ENCODE measurements at regions not wholly inside any gene's neighbourhood (a gene's known extent, or its start where the extent isn't known, plus 50 kb on each side); places are given as distances from the start of the nearest gene placed in this dataset.

GRCh38 chr1:172952516-172952915 is 98.2 kb downstream of the TNFSF18 start:
- Histone ChIP-seq H3K27ac (no peak overlapping the region), H3K4me3 (no peak overlapping the region), H3K4me1 (no peaks in the 10 kb centered on the region), H3K27me3 (no peaks in the 10 kb centered on the region), H3K36me3 (replicated peaks in 1 of 2; ENCODE audit: insufficient read depth in 1 of 2, low read depth in 2 of 2) (no peaks in the 10 kb centered on the region), H3K9me3 (no peaks in the 10 kb centered on the region)
- intact Hi-C loops (cut with DNase I) = no loop called here
- no peak for ATAC-seq
- TF ChIP-seq CTCF (IDR thresholded peaks at IDR 0.05) (no peak), POLR2A (IDR thresholded peaks at IDR 0.05) (no peak)
- DNase-seq = no peak

- H3K4me1 ChIP-seq = no peaks in the 10 kb centered on the region
- no peaks in the 10 kb centered on the region for H3K36me3 ChIP-seq (replicated peaks in 1 of 2; ENCODE audit: insufficient read depth in 1 of 2, low read depth in 2 of 2)
- ATAC-seq (no peak), DNase-seq (no peak)
- intact Hi-C loops (cut with DNase I) = no loop called here
- H3K9me3 ChIP-seq = no peaks in the 10 kb centered on the region
- no peak overlapping the region for H3K4me3 ChIP-seq
- H3K27ac ChIP-seq = no peak overlapping the region
- H3K27me3 ChIP-seq = no peaks in the 10 kb centered on the region
- TF ChIP-seq POLR2A (IDR thresholded peaks at IDR 0.05) = no peak
- no peak for TF ChIP-seq CTCF (IDR thresholded peaks at IDR 0.05)
- WGBS, 2 donors = 93 to 94% methylated on average over 6 of the region's 6 CpGs
These were observed 96.1 kb downstream of the TNFSF18 start for GRCh38 chr1:172954476-172955150.

DNA sequence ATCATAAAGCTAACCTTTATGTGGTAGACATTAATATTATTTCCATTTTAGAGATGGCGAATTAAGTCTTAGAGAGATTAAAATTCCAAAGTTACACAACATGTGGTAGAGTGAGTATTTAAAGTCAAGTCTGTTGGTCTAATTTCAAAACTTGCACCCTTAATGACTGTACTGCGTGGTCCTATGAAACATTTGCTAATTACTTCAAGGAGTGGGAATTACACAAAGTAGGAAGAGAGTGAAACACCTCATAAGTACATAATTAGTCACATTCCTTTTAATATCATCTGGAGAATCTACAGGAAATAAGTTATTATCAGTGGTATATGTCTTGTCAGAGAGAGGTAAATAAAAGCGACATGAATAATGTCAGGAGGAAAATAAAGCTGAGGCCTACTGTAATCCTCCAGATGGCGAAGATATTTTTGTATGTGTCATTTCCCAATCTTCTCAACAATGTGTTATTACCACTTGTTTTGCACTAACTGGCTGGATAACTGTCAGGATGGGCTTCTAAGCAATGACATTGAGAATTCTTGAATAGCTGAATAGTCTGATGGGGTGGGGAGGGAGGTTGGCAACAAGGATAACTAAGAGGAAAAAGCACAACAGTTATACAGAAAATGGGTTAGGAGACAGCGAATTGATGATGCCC is 95.5 kb downstream of the TNFSF18 start:
- H3K36me3 ChIP-seq (replicated peaks in 1 of 2; ENCODE audit: insufficient read depth in 1 of 2, low read depth in 2 of 2) = no peaks in the 10 kb centered on the region
- WGBS, 2 donors = 94 to 95% methylated on average over 5 of the region's 5 CpGs
- H3K27ac ChIP-seq = no peak overlapping the region
- no peaks in the 10 kb centered on the region for H3K27me3 ChIP-seq
- no peaks in the 10 kb centered on the region for H3K9me3 ChIP-seq
- H3K4me3 ChIP-seq = no peak overlapping the region
- ATAC-seq (no peak), DNase-seq (no peak)
- intact Hi-C loops (cut with DNase I) = no loop called here
- peaks cover 6% of the 10 kb centered on the region for H3K4me1 ChIP-seq
- TF ChIP-seq POLR2A (IDR thresholded peaks at IDR 0.05) (no peak), CTCF (IDR thresholded peaks at IDR 0.05) (no peak)

- Histone ChIP-seq H3K4me3 (no peak overlapping the region), H3K9me3 (no peaks in the 10 kb centered on the region), H3K4me1 (peaks cover 16% of the 10 kb centered on the region), H3K27ac (no peak overlapping the region), H3K36me3 (replicated peaks in 1 of 2; ENCODE audit: insufficient read depth in 1 of 2, low read depth in 2 of 2) (no peaks in the 10 kb centered on the region), H3K27me3 (no peaks in the 10 kb centered on the region)
- 79 to 87% methylated on average over 1 of the region's 1 CpG for WGBS, 2 donors
- intact Hi-C loops (cut with DNase I) = no loop called here
- no peak for DNase-seq
- no peak for ATAC-seq
- no peak for TF ChIP-seq POLR2A (IDR thresholded peaks at IDR 0.05)
- no peak for TF ChIP-seq CTCF (IDR thresholded peaks at IDR 0.05)
These were observed 93.9 kb downstream of the TNFSF18 start for GRCh38 chr1:172956871-172957270.

DNA sequence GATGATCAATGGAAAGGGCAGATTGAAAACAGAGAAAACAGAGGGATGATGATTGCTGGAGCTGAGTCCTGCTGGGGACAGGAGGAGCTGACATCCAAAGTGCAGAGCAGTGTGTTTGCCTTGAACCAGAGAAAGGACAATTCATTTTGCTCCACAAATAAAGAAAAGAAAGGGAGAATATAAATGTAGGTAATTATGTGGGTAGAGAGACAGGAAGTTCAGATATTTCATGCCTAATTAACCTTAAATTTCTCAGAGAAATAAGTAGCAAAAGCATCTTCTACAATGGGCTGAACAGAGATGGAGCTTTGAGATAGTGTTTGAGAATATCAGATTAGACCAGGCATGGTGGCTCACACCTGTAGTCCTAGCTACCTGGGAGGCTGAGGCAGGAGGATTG is 93.2 kb downstream of the TNFSF18 start:
- H3K9me3 ChIP-seq = no peaks in the 10 kb centered on the region
- intact Hi-C loops (cut with DNase I) = no loop called here

More for the DNA sequence above, 93.2 kb downstream of the TNFSF18 start:
- Histone ChIP-seq H3K4me3 (no peak overlapping the region), H3K27me3 (no peaks in the 10 kb centered on the region), H3K27ac (no peak overlapping the region), H3K4me1 (peaks cover 16% of the 10 kb centered on the region), H3K36me3 (replicated peaks in 1 of 2; ENCODE audit: insufficient read depth in 1 of 2, low read depth in 2 of 2) (no peaks in the 10 kb centered on the region)
- ATAC-seq = no peak
- no peak for TF ChIP-seq POLR2A (IDR thresholded peaks at IDR 0.05)
- no peak for TF ChIP-seq CTCF (IDR thresholded peaks at IDR 0.05)
- no peak for DNase-seq
